NAMALWA (cell line): ENCODE measurements at regions not wholly inside any gene's neighbourhood (a gene's known extent, or its start where the extent isn't known, plus 50 kb on each side); places are given as distances from the start of the nearest gene placed in this dataset.
"Not testable (repeated sequence)": the region's sequence is repeated elsewhere in the genome, so short reads cannot be mapped to it uniquely, and the experiment has no call there.

Experiments
- DNase-seq: peaks from one replicate; pipeline ENCODE4 v3.0.0-alpha.2; 2015; ENCODE audit warnings: low spot score

- not testable (repeated sequence) for DNase-seq
Measured at GRCh38 chr19:34620134-34620533, 56.8 kb downstream of the SCGB2B2 start.

GRCh38 chr19:34618410-34618809 lies 58.5 kb downstream of the SCGB2B2 start:
- DNase-seq = no peak

- DNase-seq = not testable (repeated sequence)
Measured at GRCh38 chr19:34617996-34618395, 59.0 kb downstream of the SCGB2B2 start.

GRCh38 chr19:34603003-34603402 lies 74.0 kb downstream of the SCGB2B2 start:
- no peak for DNase-seq

- DNase-seq = no peak
Measured at GRCh38 chr19:34601071-34601470, 75.9 kb downstream of the SCGB2B2 start.

GRCh38 chr19:34600366-34600765 lies 76.6 kb downstream of the SCGB2B2 start:
- DNase-seq = no peak

GRCh38 chr19:34598217-34599155 lies 78.5 kb downstream of the SCGB2B2 start:
- no peak for DNase-seq

- DNase-seq = no peak
Measured at GRCh38 chr19:34597596-34597995, 79.4 kb downstream of the SCGB2B2 start.

GRCh38 chr19:34596989-34597388 lies 80.0 kb downstream of the SCGB2B2 start:
- no peak for DNase-seq

GRCh38 chr19:34596115-34596514 lies 80.8 kb downstream of the SCGB2B2 start:
- no peak for DNase-seq

- DNase-seq = no peak
Measured at GRCh38 chr19:34595683-34596082, 81.3 kb downstream of the SCGB2B2 start.

GRCh38 chr19:34590228-34590627 lies 86.7 kb downstream of the SCGB2B2 start:
- DNase-seq = no peak

GRCh38 chr19:34589730-34590129 lies 87.2 kb downstream of the SCGB2B2 start:
- DNase-seq = no peak

- no peak for DNase-seq
Measured at GRCh38 chr19:34588846-34589245, 88.1 kb downstream of the SCGB2B2 start.

GRCh38 chr19:34588249-34588648 lies 88.7 kb downstream of the SCGB2B2 start:
- DNase-seq = no peak

GRCh38 chr19:34580408-34580807 lies 96.6 kb downstream of the SCGB2B2 start:
- DNase-seq = no peak

- no peak for DNase-seq
Measured at GRCh38 chr19:34580055-34580336, 97.0 kb downstream of the SCGB2B2 start.

GRCh38 chr19:34579281-34580054 lies 97.5 kb downstream of the SCGB2B2 start:
- DNase-seq = no peak

GRCh38 chr19:34578751-34579150 lies 97.2 kb downstream of the WTIP start:
- no peak for DNase-seq

GRCh38 chr19:34578173-34578572 lies 96.6 kb downstream of the WTIP start:
- DNase-seq = no peak

- DNase-seq = no peak
Measured at GRCh38 chr19:34577531-34578101, 96.1 kb downstream of the WTIP start.

- DNase-seq = no peak
Measured at GRCh38 chr19:34577056-34577455, 95.5 kb downstream of the WTIP start.

- no peak for DNase-seq
Measured at GRCh38 chr19:34576292-34576691, 94.7 kb downstream of the WTIP start.
